ENCODE measurements at regions not wholly inside any gene's neighbourhood (a gene's known extent, or its start where the extent isn't known, plus 50 kb on each side); places are given as distances from the start of the nearest gene placed in this dataset.

- CTCF ChIA-PET (ENCODE audit: partially characterized antibody) = no interaction called here
- Histone ChIP-seq H3K27me3 (replicated peaks in 1 of 4; ENCODE audit: control insufficient read depth in 3 of 4, extremely low read depth in 1 of 4, insufficient read depth in 3 of 4, low read length in 3 of 4) (no peaks in the 10 kb centered on the region), H2BK5ac (ENCODE audit: low read depth, low read length) (no peak overlapping the region), H2AFZ (ENCODE audit: low read length) (no peak overlapping the region), H3K23me2 (ENCODE audit: low read depth, low read length) (no peaks in the 10 kb centered on the region), H3K4me3 (ENCODE audit: extremely low read depth in 1 of 4, insufficient read depth in 2 of 4, low read depth in 3 of 4, low read length in 4 of 4) (no peak overlapping the region), H4K8ac (ENCODE audit: extremely low read depth, insufficient read depth, low read length) (no peak overlapping the region), H3K9me3 (ENCODE audit: insufficient read depth in 2 of 2, low read depth in 1 of 2, low read length in 1 of 2) (no peaks in the 10 kb centered on the region), H3K4me2 (ENCODE audit: insufficient read depth in 1 of 2, low read depth in 2 of 2, low read length in 2 of 2) (no peak overlapping the region), H2BK12ac (ENCODE audit: low read depth, low read length) (no peak overlapping the region), H3K79me2 (ENCODE audit: control insufficient read depth in 1 of 2, insufficient read depth in 2 of 2, low read length in 2 of 2) (no peaks in the 10 kb centered on the region), H3K79me1 (ENCODE audit: low read depth, low read length) (no peaks in the 10 kb centered on the region), H2AK5ac (ENCODE audit: low read depth, low read length) (no peak overlapping the region), H2BK120ac (replicated peaks; ENCODE audit: low read depth, low read length) (no peak overlapping the region), H3K23ac (ENCODE audit: insufficient read length) (no peak overlapping the region), H4K5ac (ENCODE audit: insufficient read length, low read depth, low read length) (no peak overlapping the region), H4K20me1 (replicated peaks in 1 of 2; ENCODE audit: control insufficient read depth in 1 of 2, insufficient read depth in 2 of 2, low read length in 2 of 2) (no peaks in the 10 kb centered on the region), H3K18ac (ENCODE audit: extremely low read depth, low read length) (no peak overlapping the region), H2BK20ac (ENCODE audit: low read length) (no peak overlapping the region), H4K91ac (replicated peaks; ENCODE audit: insufficient read length, low read length) (no peak overlapping the region), H3K14ac (ENCODE audit: insufficient read length) (no peak overlapping the region), H3K4ac (replicated peaks; ENCODE audit: insufficient read length, low read depth, low read length) (no peak overlapping the region), H2BK15ac (ENCODE audit: low read length) (no peak overlapping the region), H3K27ac (ENCODE audit: low read depth, low read length) (no peak overlapping the region), H3K36me3 (ENCODE audit: control insufficient read depth in 2 of 4, insufficient read depth in 4 of 4, low read length in 3 of 4) (no peaks in the 10 kb centered on the region), H3K56ac (replicated peaks; ENCODE audit: insufficient read length, low read depth, low read length) (no peak overlapping the region), H3K9ac (replicated peaks in 1 of 4; ENCODE audit: extremely low read depth in 1 of 4, low read depth in 3 of 4, low read length in 3 of 4) (no peak overlapping the region), H3K4me1 (replicated peaks in 1 of 4; ENCODE audit: control insufficient read depth in 3 of 4, insufficient read depth in 4 of 4, low read length in 3 of 4) (no peaks in the 10 kb centered on the region)
- POLR2A ChIA-PET (ENCODE audit: partially characterized antibody) = no interaction called here
- FAIRE-seq (no peak), DNase-seq (ENCODE audit: low read depth in 1 of 2, low spot score in 2 of 2) (no peak)
- TF ChIP-seq MAFK (IDR thresholded peaks at IDR 0.05; ENCODE audit: low read depth, low read length) = no peak
- no peak for TF ChIP-seq JUND (IDR thresholded peaks at IDR 0.05; ENCODE audit: low read length)
- TF ChIP-seq ASH2L (IDR thresholded peaks at IDR 0.05; ENCODE audit: low read length) = no peak
- 87% methylated on average over 1 of the region's 1 CpG; no CpG with 5 or more reads in 1 of the 2 experiments for WGBS, 2 experiments (ENCODE audit: extremely low coverage in 1 of 2, insufficient coverage in 1 of 2, insufficient read length in 1 of 2, insufficient replicate concordance in 2 of 2, low coverage in 1 of 2, low lambda C conversion rate in 2 of 2, missing lambda C conversion rate in 1 of 2)
These were observed 94.2 kb downstream of the CYLC2 start for GRCh38 chr9:103089357-103089756.
